ENCODE measurements at regions not wholly inside any gene's neighbourhood (a gene's known extent, or its start where the extent isn't known, plus 50 kb on each side); places are given as distances from the start of the nearest gene placed in this dataset.
A peak's percentile ranks its signal among the peaks of the same experiment; 100 is the strongest.

DNA sequence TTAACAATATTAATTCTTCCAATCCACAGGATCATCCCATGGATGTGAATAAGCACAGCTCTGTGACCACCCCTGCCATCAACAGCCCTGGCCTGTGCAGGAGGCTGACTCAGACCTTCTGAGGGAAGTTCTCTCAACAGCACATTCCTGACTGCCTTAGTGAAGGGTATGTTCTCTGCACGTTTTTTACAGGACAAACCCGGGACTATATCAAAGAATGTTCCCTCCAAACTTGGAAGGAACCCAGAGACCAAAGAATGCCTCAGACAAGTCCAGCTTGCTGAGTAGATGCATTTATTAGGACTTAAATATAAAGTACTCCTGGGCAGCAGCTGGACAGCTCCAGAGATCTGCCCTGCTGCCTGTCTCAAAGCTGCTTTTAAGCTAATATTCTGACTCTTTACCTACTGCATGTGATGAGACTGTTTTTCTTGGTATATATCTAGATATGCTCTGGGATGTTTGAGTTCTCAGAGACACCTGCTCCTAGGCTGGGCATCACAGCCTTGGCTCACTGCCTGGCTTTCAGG lies 1127.8 kb upstream of the PRKX start:
- ATAC-seq (no peak), DNase-seq (ENCODE audit: low read depth in 1 of 2, low spot score in 1 of 2) (no peak), FAIRE-seq (no peak)
- 0% methylated on average over 2 of the region's 2 CpGs for WGBS (ENCODE audit: missing lambda C conversion rate)
- no peaks in the 10 kb centered on the region for H3K4me1 ChIP-seq
- H3K4me2 ChIP-seq = no peak overlapping the region
- no peak overlapping the region for H3K4me3 ChIP-seq
- POLR2A ChIA-PET = no interaction called here
- no peaks in the 10 kb centered on the region for H3K9me3 ChIP-seq
- TF ChIP-seq, protein P1, sequence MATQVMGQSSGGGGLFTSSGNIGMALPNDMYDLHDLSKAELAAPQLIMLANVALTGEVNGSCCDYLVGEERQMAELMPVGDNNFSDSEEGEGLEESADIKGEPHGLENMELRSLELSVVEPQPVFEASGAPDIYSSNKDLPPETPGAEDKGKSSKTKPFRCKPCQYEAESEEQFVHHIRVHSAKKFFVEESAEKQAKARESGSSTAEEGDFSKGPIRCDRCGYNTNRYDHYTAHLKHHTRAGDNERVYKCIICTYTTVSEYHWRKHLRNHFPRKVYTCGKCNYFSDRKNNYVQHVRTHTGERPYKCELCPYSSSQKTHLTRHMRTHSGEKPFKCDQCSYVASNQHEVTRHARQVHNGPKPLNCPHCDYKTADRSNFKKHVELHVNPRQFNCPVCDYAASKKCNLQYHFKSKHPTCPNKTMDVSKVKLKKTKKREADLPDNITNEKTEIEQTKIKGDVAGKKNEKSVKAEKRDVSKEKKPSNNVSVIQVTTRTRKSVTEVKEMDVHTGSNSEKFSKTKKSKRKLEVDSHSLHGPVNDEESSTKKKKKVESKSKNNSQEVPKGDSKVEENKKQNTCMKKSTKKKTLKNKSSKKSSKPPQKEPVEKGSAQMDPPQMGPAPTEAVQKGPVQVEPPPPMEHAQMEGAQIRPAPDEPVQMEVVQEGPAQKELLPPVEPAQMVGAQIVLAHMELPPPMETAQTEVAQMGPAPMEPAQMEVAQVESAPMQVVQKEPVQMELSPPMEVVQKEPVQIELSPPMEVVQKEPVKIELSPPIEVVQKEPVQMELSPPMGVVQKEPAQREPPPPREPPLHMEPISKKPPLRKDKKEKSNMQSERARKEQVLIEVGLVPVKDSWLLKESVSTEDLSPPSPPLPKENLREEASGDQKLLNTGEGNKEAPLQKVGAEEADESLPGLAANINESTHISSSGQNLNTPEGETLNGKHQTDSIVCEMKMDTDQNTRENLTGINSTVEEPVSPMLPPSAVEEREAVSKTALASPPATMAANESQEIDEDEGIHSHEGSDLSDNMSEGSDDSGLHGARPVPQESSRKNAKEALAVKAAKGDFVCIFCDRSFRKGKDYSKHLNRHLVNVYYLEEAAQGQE (IDR thresholded peaks at IDR 0.05) = peak; percentile 58
- TF ChIP-seq ZC3H11A (IDR thresholded peaks at IDR 0.05) = no peak
- H3K27ac ChIP-seq = no peak overlapping the region
- CTCF ChIA-PET = no interaction called here

DNA sequence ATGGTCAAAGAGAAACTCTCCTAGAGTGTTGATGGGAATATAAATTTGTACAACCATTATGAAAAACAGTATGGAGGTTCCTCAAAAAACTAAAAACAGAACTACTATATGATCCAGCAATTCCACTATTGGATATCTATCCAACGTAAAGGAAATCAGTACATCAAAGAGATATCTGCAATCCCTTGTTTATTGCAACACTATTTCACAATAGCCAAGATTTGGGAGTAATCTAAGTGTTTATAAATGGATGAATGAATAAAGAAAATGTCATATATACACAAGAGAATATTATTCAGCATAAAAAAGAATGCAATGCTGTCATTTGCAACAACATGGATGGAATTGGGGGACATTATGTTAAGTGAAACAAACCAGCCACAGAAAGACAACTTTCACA lies 1118.1 kb upstream of the PRKX start:
- FAIRE-seq = no peak
- no peak for DNase-seq (ENCODE audit: low read depth in 1 of 2, low spot score in 1 of 2)
- Histone ChIP-seq H3K4me2 (peak overlapping the region; percentile 73), H3K4me3 (no peak overlapping the region), H3K4me1 (peaks cover 20% of the 10 kb centered on the region), H3K27ac (peak overlapping the region; percentile 82 to 83), H3K9me3 (0 out of 3 replicates have a peak, but pooled peaks cover 6% of the 10 kb centered on the region)
- TF ChIP-seq CEBPB (IDR thresholded peaks at IDR 0.05) = peak; percentile 47 to 73; a peak in 3 of 4 replicates
- TF ChIP-seq, protein P2, sequence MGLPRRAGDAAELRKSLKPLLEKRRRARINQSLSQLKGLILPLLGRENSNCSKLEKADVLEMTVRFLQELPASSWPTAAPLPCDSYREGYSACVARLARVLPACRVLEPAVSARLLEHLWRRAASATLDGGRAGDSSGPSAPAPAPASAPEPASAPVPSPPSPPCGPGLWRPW (IDR thresholded peaks at IDR 0.05) = 0 out of 2 replicates have a peak, but pooled peaks have one; percentile 24
- no peak for TF ChIP-seq NFE2L2 (conservative IDR thresholded peaks at IDR 0.05; ENCODE audit: low read length)
- TF ChIP-seq, protein P1 (IDR thresholded peaks at IDR 0.05) = no peak
- no peak; a peak in 1 of 6 replicates for ATAC-seq
- ChIA-PET POLR2A (no interaction called here), CTCF (no interaction called here)
- 32% methylated on average over 1 of the region's 1 CpG for WGBS (ENCODE audit: missing lambda C conversion rate)

DNA sequence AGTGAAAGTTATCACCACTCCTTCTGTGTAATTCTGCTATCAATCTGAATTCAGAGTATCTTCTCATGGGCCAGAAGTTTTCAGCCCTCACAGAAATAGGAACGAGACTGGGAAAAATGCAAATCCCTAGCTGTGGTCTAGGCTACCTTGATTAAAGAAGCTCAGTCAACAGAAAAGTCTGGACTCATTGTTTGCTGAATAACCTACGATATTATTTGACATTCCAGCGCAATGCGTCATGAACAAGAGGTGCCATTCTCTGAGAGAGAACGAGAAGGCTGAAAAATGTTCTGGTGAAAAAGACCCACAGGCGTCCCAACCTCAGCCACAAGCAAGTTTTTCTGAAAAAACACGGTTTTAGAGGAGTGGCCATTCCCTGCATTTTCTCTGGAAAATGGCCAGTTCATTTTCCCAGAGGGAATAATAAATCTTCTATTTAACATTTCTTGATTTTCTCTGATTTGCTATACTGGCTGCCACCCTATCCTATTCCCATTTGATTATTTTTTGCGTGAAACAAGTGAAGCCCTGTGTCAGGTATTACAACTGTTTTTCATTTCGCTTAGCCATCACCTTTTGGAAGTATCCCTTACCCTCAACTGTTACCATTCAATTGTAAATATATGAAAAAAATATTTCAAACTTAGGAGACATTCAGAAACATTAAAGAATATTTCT lies 1117.6 kb upstream of the PRKX start:
- Histone ChIP-seq H3K27ac (peak overlapping the region; percentile 82 to 83), H3K4me2 (peak overlapping the region; percentile 73), H3K9me3 (0 out of 3 replicates have a peak, but pooled peaks cover 6% of the 10 kb centered on the region), H3K4me1 (peaks cover 20% of the 10 kb centered on the region), H3K4me3 (no peak overlapping the region)
- TF ChIP-seq EP300 (IDR thresholded peaks at IDR 0.05) (peak; percentile 28 to 47; a peak in 2 of 5 replicates), FOSL2 (IDR thresholded peaks at IDR 0.05) (peak; percentile 52; the same call in 1 of the 2 replicates), FOSL2 (CRISPR knock-in tag; IDR thresholded peaks at IDR 0.05) (peak; percentile 88), CHD2 (IDR thresholded peaks at IDR 0.05; ENCODE audit: low read length, partially characterized antibody) (no peak), CHD4 (IDR thresholded peaks at IDR 0.05; ENCODE audit: borderline replicate concordance) (no peak), RAD21 (conservative IDR thresholded peaks at IDR 0.05 in 1 of 2, IDR thresholded peaks at IDR 0.05 in 1 of 2) (peak; percentile 29 to 33; a peak in 2 of 5 replicates), HDAC2 (IDR thresholded peaks at IDR 0.05) (no peak), JUN (IDR thresholded peaks at IDR 0.05) (peak in 1 of 2 experiments; percentile 43; a peak in 2 of 5 replicates), NR3C1 (IDR thresholded peaks at IDR 0.05) (no peak), JUNB (IDR thresholded peaks at IDR 0.05) (peak; percentile 52; the same call in 1 of the 2 replicates), GATA3 (IDR thresholded peaks at IDR 0.05; ENCODE audit: borderline replicate concordance) (peak; percentile 67; the same call in 1 of the 2 replicates), CEBPB (IDR thresholded peaks at IDR 0.05) (no peak), MAFK (IDR thresholded peaks at IDR 0.05; ENCODE audit: partially characterized antibody) (peak; percentile 53), SMC3 (IDR thresholded peaks at IDR 0.05) (no peak), RNF2 (IDR thresholded peaks at IDR 0.05; ENCODE audit: borderline replicate concordance, low read depth) (no peak)
- FAIRE-seq (peak; percentile 97), DNase-seq (ENCODE audit: low read depth in 1 of 2, low spot score in 1 of 2) (peak; percentile 34 to 90), ATAC-seq (peak; percentile 98 to 100)
- ChIA-PET POLR2A (no interaction called here), CTCF (no interaction called here)
- 3% methylated on average over 9 of the region's 9 CpGs for WGBS (ENCODE audit: missing lambda C conversion rate)

Measured in A549 (cell line).